GM18951 (cell line): ENCODE measurements at regions not wholly inside any gene's neighbourhood (a gene's known extent, or its start where the extent isn't known, plus 50 kb on each side); places are given as distances from the start of the nearest gene placed in this dataset.

Experiments used
- POLR2A ChIP-seq: IDR thresholded peaks from 4 replicates; pipeline ENCODE4 v1.6.1; 2011; ENCODE audit warnings: mild to moderate bottlenecking; ENCODE audit not compliant: insufficient read length, insufficient read depth; ENCODE audit errors: extremely low read depth
- in situ Hi-C: fragments of 300-500 bp; cut with MboI; formaldehyde crosslinking; loops from one replicate; pipeline ENCODE4 v1.12.0; 2022; ENCODE audit warnings: low sequenced_read_pairs, mixed read lengths, inconsistent platforms; ENCODE audit not compliant: unreplicated experiment

DNA sequence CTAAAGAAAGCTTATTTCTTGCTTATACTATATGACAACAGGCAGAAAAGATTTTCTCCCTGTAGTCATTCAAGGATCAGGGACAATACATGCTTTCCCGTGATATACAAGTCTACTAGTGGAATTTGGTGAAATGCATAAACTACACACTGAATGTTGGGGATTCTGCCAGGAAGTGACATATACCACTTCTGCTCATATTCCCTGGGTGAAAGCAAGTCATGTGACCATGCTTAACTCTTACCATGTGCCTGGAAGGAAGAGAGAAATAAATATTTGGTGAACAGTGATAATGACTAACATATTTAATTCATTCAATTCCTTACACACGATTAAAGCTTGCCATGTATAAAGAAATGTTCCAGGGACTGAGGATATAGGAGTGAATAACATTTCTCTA is 534.6 kb downstream of the PPARGC1A start:
- TF ChIP-seq POLR2A: no peak
- in situ Hi-C loops: no loop called here

DNA sequence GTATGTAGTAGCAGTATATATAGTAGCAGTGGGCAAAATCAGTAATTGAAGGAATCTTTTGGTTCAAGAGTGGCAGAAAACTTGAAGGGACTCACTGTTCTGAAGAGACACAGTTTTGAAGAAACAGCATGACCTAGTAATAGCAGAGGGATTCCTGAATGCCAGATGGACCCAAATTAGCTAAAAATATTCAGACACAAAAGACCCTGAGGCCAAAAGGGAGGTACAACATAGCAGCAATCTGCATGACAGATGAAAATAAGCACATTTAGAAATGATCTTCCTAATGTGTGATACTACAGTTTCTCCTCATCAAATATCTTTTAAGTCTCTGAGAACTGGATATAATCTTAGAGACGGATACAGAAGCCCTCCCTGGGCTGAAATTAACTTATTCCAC is 536.6 kb downstream of the PPARGC1A start:
- no peak for TF ChIP-seq POLR2A
- in situ Hi-C loops: no loop called here

DNA sequence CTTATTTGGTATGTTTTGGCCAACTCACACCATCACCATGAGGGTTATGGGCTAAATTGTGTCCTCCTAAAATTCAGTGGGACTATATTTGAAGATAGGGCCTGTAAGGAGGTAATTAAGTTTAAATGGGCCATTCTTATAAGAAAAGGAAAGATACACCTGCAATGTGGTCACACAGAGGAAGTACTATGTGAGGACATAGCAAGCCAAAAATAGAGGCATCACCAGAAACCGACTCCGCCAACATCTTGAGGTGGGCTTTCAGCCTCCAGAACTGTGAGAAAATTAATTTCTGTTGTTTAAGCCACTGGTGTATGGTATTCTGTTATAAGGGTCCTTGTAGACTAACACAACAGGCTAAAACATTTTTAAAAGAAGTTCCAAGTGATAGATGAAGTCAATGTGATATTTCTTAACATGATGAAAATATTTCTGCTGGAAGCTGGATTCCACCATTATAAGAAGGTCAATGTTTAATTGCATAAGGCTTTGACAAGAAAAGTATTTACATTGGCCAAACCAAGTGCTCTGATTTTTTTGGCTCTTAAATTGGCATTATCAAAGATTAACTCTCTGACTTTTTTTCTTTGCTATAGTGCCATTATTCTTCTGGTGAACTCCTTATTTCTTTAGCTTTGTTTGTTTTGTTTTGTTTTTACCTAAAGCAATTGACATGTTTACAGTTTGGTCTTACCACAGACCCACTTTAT is 540.9 kb downstream of the PPARGC1A start:
- TF ChIP-seq POLR2A: no peak
- in situ Hi-C loops: no loop called here

DNA sequence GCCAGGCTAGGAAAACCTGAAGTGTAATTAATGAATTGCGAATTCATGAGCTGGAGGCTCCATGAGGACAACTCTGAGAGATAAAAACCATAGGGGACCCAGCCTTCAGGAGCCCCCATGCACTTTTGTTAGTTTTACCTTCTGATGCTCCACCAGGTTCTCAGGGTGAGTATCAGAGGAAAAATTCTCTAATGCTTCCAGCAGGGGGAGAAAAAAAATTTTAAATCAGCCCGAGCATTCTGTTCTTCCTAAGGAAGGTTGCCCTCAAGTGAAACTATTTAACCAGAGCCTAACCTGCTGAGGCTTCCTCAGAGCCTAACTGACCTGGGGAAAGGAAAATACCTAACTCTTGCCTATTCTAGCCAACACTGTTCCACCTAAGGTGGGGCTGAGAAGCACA is 552.6 kb downstream of the PPARGC1A start:
- in situ Hi-C loops: no loop called here
- TF ChIP-seq POLR2A: no peak

DNA sequence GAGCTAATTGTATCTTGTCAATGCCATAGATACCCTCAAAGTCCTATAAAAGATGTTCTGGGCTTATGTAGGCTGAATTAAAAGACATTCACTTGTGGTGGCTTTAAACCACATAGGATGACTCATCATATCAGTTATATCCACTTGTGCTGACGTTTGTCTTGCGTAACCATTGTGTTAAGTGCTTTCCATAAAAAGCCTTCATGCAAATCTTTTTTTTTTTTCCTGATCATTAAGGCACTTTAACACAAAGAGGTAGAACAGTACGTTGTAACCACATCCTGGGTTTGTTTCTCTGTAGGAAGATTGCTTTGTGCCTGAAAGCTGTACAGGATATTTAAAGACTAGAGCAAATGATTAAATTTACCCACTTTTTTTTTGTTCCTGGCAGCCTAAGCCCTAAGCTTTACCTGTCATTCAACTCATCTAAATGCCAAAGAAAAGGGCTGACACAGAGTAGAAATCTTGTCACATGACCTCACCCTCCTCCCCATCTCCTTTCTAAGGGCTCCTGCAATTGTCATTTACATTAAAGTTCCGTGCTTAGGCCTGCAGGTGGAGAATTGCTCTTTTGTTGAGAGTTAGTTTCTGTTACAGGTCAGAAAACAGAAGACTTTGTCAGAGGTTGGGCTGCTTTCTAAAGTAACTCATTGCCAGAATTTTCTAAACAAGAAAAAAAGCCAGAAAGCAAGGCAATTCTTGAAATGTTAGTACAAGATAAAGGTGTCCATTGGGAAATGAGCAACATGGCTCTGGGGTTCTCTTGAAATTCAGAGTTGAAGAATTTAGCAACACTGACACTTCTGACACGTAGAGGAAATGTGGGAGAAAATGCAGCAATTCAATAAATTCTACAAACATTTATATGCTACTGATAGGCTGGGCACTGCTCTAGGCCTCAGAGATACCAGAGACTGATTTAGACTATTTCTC is 555.6 kb downstream of the PPARGC1A start:
- in situ Hi-C loops: no loop called here

DNA sequence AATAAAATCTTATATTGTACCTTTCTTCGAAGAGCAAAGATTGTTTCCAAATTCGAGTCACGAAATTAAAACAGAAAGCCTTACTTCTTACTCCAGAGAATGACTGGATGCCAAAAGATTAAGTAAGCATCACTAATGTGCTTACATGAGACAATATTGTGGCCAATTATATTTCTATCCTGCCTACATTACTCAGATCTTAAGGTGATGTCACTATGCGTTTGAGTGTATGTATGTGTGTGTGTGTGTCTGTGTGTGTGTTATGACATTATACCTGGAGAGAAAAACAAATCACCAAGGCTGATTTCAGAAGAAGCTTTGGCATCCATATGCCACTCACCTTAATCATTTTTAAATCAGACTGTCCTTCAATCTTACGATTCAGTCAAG is 556.3 kb downstream of the PPARGC1A start:
- in situ Hi-C loops: no loop called here
- no peak for TF ChIP-seq POLR2A

More for the DNA sequence above, 555.6 kb downstream of the PPARGC1A start:
- no peak for TF ChIP-seq POLR2A

DNA sequence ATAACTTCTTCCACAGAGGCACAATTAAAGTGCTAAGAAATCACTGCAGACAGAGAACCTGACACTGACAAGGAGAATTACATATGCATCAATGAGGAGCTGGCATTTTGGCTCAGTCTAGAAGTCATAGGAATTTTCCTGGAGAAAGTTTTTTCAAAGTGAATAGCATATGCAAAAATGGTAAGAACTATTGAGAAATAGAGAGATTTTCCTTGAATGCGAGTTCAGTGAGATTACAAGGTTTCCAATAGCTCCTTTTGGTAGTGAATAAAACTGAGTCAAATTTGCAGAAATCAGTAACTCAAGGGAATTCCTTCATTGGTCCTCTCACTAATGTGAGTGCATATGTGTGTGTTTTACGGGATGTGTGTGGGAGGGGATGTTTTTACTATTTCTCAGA is 557.5 kb downstream of the PPARGC1A start:
- in situ Hi-C loops: no loop called here
- TF ChIP-seq POLR2A: no peak

DNA sequence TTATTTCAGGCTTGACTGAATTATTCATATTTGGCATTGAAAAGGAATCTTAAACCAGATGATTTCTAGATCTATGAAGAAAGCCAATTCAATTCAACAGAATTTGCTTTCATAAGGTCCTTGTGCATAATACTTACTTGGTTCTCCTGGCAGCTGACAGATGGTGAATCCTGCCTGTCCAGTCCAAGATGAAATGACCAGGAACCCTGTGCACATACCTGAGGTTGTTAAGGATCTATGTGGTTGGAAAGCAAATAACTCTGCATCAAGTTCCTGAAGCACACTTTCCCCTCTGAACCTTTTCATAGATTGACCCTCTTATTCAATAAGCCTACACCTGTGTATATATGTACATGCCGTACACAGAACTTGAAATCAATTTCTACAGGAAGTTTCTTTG is 562.7 kb downstream of the PPARGC1A start:
- no peak for TF ChIP-seq POLR2A
- in situ Hi-C loops: no loop called here

DNA sequence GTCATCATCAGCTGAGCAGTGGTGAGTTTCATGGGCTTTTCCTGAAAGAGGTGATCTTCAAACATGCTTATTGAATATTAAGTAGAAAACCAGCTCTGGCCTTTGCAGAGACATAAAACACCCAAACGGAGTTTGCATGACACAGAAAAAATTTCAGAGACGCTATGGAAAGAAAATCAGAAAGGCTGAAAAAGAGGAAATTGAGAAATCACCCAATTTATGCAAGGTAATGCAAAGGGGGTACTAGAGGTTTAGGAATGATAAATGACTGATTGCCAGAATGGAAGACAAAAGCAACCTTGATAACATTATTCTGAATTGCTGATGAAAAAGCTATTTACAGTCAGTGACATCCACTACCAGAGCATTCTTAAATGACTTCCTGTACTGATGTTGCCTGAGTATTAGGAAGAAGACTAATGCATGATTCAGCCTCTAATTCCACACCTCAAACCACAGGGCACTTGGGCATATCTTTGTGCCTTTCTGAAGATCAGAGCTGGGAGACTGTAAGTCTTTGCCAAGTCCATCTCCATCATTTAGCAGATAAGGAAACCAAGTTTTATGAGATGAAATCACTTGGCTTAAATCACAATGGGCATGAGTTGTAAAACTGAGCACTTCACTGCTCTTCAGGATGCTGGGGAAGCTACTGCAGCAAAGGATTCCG is 565.7 kb downstream of the PPARGC1A start:
- in situ Hi-C loops: no loop called here

DNA sequence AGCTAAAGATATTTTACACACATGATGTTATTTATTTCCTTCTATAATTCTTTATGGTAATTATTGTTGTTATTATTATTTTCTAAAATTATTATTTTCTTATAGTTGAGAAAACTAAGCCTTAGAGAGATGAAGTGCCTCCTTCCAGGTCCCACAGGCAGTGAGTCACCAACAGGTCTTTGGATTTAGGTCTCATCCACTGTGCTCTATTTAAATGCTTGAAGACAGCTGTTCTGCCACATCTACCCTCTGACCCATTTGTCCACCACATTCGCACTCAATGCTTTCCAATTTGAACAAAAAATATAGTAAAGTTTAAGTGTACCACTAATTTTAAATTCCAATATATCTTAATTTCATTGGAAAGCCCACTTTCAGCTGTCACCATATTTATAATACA is 566.4 kb downstream of the PPARGC1A start:
- TF ChIP-seq POLR2A: no peak
- in situ Hi-C loops: no loop called here

More for the DNA sequence above, 565.7 kb downstream of the PPARGC1A start:
- no peak for TF ChIP-seq POLR2A

DNA sequence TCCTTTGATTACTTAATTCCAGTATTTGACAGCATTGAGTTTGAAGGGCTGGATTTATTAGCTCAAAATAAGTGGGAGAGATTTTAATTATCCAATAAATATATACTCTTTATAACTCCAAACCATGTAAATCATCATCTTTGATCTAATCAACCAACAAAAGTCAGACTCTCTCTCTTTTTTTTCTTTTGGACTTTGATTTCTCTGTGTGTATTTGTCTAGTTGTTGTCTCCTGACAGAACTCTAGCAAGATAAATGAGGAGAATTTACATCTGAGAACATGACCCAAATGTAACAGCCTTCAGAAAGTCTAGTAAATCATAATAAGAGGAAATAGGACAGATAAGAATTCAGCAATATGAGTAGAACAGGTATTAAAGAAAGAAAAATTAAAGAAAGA is 567.1 kb downstream of the PPARGC1A start:
- in situ Hi-C loops: no loop called here
- no peak for TF ChIP-seq POLR2A

DNA sequence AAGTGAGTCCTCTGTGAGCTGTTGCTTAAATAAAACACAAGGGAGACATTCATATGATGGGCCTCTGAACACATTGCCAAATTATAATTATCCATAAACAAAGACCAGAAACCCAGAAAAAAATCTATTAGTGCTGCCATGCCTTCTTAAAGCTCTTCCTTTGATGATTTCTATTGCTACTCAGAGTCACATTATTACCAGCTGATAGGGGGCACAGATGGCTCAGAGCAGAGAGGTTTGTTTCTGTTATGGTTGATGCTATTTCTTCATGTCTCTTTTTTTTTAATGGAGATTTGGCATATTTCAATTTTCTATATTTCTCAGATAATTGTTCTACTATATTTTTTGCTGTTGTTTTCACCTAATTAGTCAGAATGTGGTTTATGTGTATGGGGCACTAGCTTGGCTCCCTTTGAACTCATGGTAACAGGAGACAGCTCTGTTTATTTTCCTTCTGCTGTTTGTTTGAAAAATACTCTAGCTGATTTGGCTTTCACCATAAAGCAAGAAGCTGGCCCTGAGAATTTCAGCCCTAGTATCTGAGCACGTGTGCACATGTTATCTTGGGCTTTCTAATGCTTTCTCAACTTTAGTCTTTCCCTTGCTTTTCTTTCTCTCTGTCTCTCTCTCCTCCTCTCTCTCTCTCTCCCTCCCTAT is 568.8 kb downstream of the PPARGC1A start:
- no peak for TF ChIP-seq POLR2A
- in situ Hi-C loops: no loop called here

DNA sequence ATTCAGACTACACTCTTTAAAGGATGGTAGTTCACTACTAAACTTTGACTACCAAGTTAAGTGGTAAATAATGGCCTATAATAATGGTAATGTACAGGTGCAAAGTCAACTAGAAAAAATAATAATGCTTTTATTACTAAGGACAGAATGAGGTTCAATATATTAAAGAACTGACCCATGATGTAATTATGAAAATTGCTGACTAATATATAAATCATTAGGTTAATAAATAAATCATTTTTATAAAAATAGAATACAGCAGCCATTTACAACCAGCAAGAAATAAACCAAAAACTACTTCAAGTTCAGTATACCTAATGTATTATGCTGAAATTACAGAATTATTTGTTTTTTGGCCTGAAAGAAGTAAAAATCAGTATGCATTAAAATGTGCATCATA is 577.2 kb downstream of the PPARGC1A start:
- in situ Hi-C loops: no loop called here
- TF ChIP-seq POLR2A: no peak
